Skeletal muscle tissue (tissue), 3 donors: ENCODE measurements at regions not wholly inside any gene's neighbourhood (a gene's known extent, or its start where the extent isn't known, plus 50 kb on each side); places are given as distances from the start of the nearest gene placed in this dataset.
"Not testable (repeated sequence)": the region's sequence is repeated elsewhere in the genome, so short reads cannot be mapped to it uniquely, and the experiment has no call there.

Experiments
- H3K27ac ChIP-seq: one replicate; pipeline ENCODE4 v1.7.0; 2013; ENCODE audit warnings: mild to moderate bottlenecking, low read depth, low read length, inconsistent platforms
- H3K27me3 ChIP-seq, 3 donors: one replicate each; pipeline ENCODE4 v1.7.0; 2013; ENCODE audit warnings: low read length in 3 of 3; ENCODE audit not compliant: control insufficient read depth in 3 of 3, insufficient read depth in 3 of 3
- H3K36me3 ChIP-seq, 3 donors: one replicate each; pipeline ENCODE4 v1.7.0; 2013; ENCODE audit warnings: low read length in 3 of 3; ENCODE audit not compliant: control insufficient read depth in 3 of 3, insufficient read depth in 3 of 3
- H3K4me1 ChIP-seq, 3 donors: one replicate each; pipeline ENCODE4 v1.7.0; 2013; ENCODE audit warnings: low read length in 3 of 3, mild to moderate bottlenecking in 3 of 3; ENCODE audit not compliant: control insufficient read depth in 3 of 3, insufficient read depth in 3 of 3
- H3K4me3 ChIP-seq, 3 donors: one replicate each; pipeline ENCODE4 v1.7.0; 2013; ENCODE audit warnings: low read length in 3 of 3
- H3K9ac ChIP-seq, 3 donors: one replicate each; pipeline ENCODE4 v1.7.0; 2013; ENCODE audit warnings: low read length in 3 of 3, mild to moderate bottlenecking in 3 of 3, moderate library complexity in 2 of 3, low read depth in 1 of 3
- H3K9me3 ChIP-seq, 3 donors: one replicate each; pipeline ENCODE4 v1.7.0; 2013; ENCODE audit warnings: low read length in 3 of 3; ENCODE audit not compliant: control insufficient read depth in 3 of 3
- donor health status: Osteomylitis.

DNA sequence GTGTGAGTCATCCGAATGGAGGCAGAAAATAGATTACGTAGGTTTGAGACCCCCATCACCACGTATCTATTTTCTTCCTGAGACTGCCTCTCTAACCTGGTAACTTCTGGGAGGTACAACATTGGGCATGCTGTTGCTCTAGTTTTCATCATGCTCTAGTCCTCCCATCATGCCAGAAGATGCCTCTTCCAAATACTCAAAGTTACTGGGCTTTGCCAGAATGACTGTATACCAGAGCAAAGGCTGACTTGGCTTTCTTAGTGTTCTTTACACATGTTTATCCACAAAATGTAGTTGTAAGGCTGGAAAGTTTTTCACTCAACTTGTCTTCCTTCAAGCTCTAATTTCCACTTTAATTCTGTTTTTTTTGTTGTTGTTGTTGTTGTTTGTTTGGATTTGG, 370.5 kb downstream of the MDFIC start:
- Histone ChIP-seq H3K36me3 (no peaks in the 10 kb centered on the region), H3K4me3 (no peak overlapping the region), H3K9me3 (no peaks in the 10 kb centered on the region), H3K27me3 (no peaks in the 10 kb centered on the region), H3K27ac (no peak overlapping the region), H3K9ac (no peak overlapping the region), H3K4me1 (no peaks in the 10 kb centered on the region)

DNA sequence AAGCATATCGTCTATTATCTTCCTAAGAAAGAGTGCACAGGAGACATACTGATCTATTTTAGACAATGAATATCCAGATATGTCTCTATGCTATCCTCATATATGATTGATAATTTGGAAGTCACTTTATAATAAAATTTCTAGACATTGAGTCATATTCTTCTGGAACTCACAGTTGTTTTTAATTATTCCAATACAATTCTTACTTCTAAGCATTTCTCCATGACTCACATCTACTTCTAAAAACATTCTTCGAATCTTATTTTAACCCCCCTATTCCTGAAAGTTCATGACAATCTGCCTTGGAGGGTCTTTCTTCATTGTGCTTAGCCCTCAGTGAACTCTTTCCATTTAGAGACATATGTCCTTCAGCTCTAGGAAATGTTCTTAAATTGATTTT, 368.1 kb downstream of the MDFIC start:
- no peaks in the 10 kb centered on the region for H3K27me3 ChIP-seq
- no peak overlapping the region for H3K9ac ChIP-seq
- no peaks in the 10 kb centered on the region for H3K9me3 ChIP-seq
- H3K27ac ChIP-seq = no peak overlapping the region
- H3K36me3 ChIP-seq = no peaks in the 10 kb centered on the region
- no peaks in the 10 kb centered on the region for H3K4me1 ChIP-seq
- H3K4me3 ChIP-seq = no peak overlapping the region

DNA sequence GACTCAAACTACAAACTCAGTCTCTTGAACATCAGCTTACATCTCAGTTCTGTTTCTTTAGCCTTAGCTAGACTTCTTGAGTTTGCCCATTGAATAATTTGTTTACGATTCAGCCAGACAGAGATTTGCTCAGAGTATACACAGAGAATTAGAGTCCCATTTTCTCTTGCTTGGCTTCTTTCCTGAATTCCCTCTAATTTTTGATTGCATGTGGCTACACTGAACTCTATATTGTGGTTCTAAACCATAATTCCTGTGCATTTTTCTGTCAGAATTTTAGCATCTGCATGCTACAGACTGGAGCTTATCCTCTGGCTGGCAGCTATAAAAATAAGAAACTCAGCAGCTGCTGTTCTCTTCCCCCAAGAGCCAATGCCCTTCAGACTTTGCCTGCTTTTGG, 354.9 kb downstream of the MDFIC start:
- Histone ChIP-seq H3K36me3 (no peaks in the 10 kb centered on the region), H3K9ac (no peak overlapping the region), H3K4me3 (no peak overlapping the region), H3K27me3 (no peaks in the 10 kb centered on the region), H3K27ac (no peak overlapping the region), H3K9me3 (no peaks in the 10 kb centered on the region), H3K4me1 (no peaks in the 10 kb centered on the region)

DNA sequence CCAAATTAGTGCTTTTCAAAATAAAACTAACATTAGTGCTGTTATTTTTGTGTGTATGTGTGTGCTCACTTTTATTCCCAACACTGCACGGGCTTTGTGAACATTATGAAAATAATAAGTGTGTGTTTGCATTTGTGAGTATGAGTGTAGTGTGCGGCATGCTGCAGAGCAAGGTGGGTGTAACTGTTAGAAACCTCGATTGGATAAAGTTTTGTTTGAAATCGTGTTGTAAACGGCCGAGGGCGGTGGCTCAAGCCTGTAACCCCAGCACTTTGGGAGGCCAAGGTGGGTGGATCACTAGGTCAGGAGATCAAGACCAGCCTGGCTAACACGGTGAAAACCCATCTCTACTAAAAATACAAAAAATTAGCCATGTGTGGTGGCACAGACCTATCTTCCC, 352.0 kb downstream of the MDFIC start:
- not testable (repeated sequence) for H3K9me3 ChIP-seq, H3K36me3 ChIP-seq

DNA sequence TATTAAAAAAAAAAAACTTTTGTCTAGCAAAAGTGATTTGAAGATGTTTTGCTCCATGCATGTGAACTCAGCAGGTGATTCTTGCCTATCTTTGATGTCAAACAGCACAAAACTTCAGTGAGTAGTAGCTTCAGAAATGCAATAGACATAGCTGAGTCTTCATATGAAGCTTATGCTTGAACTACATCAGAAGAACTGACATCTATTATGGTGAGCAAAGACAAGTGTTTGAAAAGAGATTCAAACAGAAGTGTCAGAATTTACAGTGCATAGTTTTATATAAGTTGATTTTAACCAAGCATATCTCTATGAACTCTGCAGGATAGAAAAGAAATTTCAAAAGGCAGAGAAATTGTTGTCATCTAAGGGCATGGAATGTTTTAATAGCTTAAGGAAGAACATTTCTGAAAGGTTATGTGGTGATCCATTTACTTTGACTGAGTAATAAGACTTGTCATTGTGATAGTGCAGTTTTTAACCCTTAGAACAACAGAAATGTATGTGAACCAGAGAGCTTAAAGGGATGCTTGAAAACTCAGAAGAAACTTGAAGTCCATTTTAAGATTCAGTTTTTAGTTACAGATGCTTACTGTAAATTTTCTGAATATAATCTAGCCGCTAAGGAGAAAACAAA, 351.4 kb downstream of the MDFIC start:
- H3K4me3 ChIP-seq = no peak overlapping the region
- no peaks in the 10 kb centered on the region for H3K9me3 ChIP-seq
- no peaks in the 10 kb centered on the region for H3K4me1 ChIP-seq
- H3K27ac ChIP-seq = no peak overlapping the region
- no peak overlapping the region for H3K9ac ChIP-seq
- H3K36me3 ChIP-seq = no peaks in the 10 kb centered on the region
- no peaks in the 10 kb centered on the region for H3K27me3 ChIP-seq

More for the DNA sequence above, 352.0 kb downstream of the MDFIC start:
- not testable (repeated sequence) for H3K4me3 ChIP-seq, H3K27me3 ChIP-seq, H3K9ac ChIP-seq, H3K4me1 ChIP-seq, H3K27ac ChIP-seq

DNA sequence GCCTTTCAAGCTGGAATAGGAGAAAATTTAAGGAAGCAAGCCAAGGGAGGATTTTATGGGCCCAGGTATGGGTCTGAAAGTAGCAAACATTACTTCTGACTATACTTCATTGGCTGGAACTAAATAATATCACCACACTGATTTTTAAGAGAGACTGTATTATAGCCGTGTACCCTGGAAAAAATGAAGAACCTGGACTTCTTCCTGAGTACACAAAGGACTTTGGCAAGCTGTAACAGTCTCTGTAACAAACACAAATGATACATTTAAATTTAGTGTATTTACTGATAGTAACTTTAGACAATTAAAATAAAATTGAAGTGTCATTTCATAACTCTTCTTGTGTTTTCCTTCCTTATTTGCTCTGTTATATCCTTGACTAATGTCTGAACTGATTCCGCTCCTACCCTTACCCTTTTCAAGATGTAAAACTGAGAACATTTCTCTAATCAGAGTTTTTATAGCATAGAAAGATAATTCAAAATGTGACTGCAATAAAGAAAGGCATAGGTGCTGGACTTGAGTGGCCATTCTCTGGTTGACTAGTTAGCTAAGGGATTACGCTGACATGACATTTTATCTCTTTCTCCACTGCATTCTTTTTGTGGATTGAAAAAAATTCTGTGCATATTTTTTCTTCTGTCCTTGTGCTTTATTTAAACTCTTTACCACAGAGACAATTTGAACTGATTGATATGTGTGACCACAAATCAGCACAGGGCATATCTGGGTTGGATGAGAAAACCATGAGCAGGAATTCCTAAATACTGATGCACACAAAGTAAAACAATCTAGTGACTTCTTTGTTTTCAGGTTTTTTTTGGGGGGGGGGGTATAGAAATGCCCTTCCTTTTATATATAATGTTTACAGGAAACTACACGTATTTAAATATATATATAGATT, 349.7 kb downstream of the MDFIC start:
- H3K27ac ChIP-seq = no peak overlapping the region
- no peak overlapping the region for H3K9ac ChIP-seq
- no peaks in the 10 kb centered on the region for H3K27me3 ChIP-seq
- H3K9me3 ChIP-seq = no peaks in the 10 kb centered on the region
- H3K4me3 ChIP-seq = no peak overlapping the region
- no peaks in the 10 kb centered on the region for H3K36me3 ChIP-seq
- no peaks in the 10 kb centered on the region for H3K4me1 ChIP-seq

DNA sequence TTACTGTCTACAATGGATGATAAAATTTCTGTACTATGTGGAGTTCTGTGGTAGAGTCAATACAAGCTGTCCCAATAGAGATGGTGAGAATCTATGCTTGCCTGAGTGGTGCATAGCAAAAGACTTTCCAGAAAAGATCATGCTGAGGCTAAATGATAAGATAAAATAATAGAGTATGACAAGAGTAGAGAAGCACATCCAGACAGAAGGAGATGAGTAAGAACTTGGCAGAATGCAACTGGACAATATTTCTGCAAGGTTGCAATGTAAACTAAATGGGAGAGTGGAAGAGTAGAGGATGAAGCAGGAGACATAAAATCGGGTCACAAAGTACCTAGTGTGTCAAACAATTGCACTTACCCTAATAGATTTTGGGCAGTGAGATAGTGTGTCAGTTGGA, 347.6 kb downstream of the MDFIC start:
- H3K27ac ChIP-seq = no peak overlapping the region
- no peaks in the 10 kb centered on the region for H3K9me3 ChIP-seq

DNA sequence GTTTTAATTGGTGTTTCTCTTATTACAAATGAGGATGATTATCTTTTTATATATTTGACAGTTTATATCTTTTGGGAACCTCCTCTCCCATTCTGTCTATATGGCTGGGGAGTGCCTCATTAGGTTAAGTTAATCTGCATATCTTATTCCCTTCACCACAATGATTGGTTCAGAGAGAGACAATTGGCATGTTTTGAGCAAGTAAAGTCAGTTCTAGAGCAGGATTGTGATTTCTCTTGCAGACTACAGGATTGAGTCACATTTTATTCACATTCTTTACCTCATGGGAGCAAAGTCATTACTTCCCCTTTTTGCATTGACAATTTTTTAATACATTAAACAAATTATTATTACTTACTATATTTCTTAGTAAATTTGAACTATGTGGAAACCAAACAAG, 345.6 kb downstream of the MDFIC start:
- Histone ChIP-seq H3K9ac (no peak overlapping the region), H3K4me3 (no peak overlapping the region), H3K36me3 (no peaks in the 10 kb centered on the region), H3K4me1 (no peaks in the 10 kb centered on the region), H3K27me3 (no peaks in the 10 kb centered on the region), H3K27ac (no peak overlapping the region), H3K9me3 (no peaks in the 10 kb centered on the region)

More for the DNA sequence above, 347.6 kb downstream of the MDFIC start:
- H3K27me3 ChIP-seq = no peaks in the 10 kb centered on the region
- no peaks in the 10 kb centered on the region for H3K4me1 ChIP-seq
- no peak overlapping the region for H3K4me3 ChIP-seq
- no peaks in the 10 kb centered on the region for H3K36me3 ChIP-seq
- H3K9ac ChIP-seq = no peak overlapping the region

DNA sequence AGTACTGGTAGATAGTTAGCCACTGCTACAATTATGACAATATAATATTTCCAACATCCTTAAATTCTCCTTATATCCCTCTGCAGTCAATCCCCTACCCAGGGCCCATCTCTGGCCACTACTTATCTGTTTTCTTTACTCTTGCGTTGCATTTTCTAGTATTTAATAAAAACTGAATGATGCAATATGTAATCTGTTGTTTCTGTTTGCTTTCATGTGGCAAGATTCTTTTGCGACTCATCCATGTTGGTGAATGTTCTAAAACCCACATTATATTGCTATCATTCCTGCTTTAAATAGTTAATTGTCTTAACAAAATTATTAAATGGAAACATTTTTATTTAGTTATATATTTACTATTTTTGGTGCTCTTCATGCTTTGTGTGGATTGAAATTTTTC, 338.5 kb downstream of the MDFIC start:
- no peaks in the 10 kb centered on the region for H3K4me1 ChIP-seq
- H3K9me3 ChIP-seq = no peaks in the 10 kb centered on the region
- no peaks in the 10 kb centered on the region for H3K27me3 ChIP-seq
- no peak overlapping the region for H3K27ac ChIP-seq
- no peak overlapping the region for H3K9ac ChIP-seq
- no peaks in the 10 kb centered on the region for H3K36me3 ChIP-seq
- H3K4me3 ChIP-seq = no peak overlapping the region

DNA sequence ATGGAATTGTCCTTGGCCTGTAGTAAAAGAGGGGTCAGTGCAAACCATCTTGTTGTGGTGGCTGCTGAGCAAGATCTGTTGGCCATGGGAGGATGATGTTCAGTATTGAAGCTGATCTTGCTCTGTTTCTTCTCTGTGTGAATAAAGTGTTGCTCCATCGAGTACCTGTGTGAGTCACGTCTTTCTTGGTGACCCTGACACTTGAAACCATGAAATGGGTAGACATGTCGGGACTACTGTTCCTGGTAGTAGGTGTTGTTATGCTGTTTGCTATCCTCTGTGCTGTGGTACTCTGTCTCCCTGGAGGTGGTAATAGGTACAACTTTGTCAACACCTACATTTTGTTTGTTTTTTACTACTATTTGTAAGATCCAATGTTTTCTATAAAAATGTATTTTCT, 330.6 kb downstream of the MDFIC start:
- no peak overlapping the region for H3K27ac ChIP-seq
- H3K4me1 ChIP-seq = no peaks in the 10 kb centered on the region
- no peak overlapping the region for H3K4me3 ChIP-seq
- no peaks in the 10 kb centered on the region for H3K9me3 ChIP-seq
- no peak overlapping the region for H3K9ac ChIP-seq
- H3K27me3 ChIP-seq = no peaks in the 10 kb centered on the region
- H3K36me3 ChIP-seq = no peaks in the 10 kb centered on the region
